BLaER1 (cell line): ENCODE measurements at regions not wholly inside any gene's neighbourhood (a gene's known extent, or its start where the extent isn't known, plus 50 kb on each side); places are given as distances from the start of the nearest gene placed in this dataset.

Experiments used
- H3K27ac ChIP-seq: shearing (Covaris generic); formaldehyde crosslinking; 2 replicates; pipeline ENCODE4 v1.8.1; 2022
- H3K27me3 ChIP-seq: shearing (Covaris generic); formaldehyde crosslinking; 2 replicates; pipeline ENCODE4 v1.8.1; 2022
- H3K36me3 ChIP-seq: shearing (Covaris generic); formaldehyde crosslinking; 2 replicates; pipeline ENCODE4 v1.8.1; 2022
- H3K4me1 ChIP-seq: shearing (Covaris generic); formaldehyde crosslinking; 2 replicates; pipeline ENCODE4 v1.8.1; 2022
- H3K4me2 ChIP-seq: shearing (Covaris generic); formaldehyde crosslinking; 2 replicates; pipeline ENCODE4 v1.8.1; 2022
- H3K4me3 ChIP-seq: shearing (Covaris generic); formaldehyde crosslinking; 2 replicates; pipeline ENCODE4 v1.8.1; 2022
- H3K9ac ChIP-seq: shearing (Covaris generic); formaldehyde crosslinking; 2 replicates; pipeline ENCODE4 v1.8.1; 2022
- H3K9me3 ChIP-seq: shearing (Covaris generic); formaldehyde crosslinking; 2 replicates; pipeline ENCODE4 v1.8.1; 2022
- H4K20me1 ChIP-seq: shearing (Covaris generic); formaldehyde crosslinking; 2 replicates; pipeline ENCODE4 v1.8.1; 2022
- Cebpa-rat ChIP-seq: shearing (Covaris generic); IDR thresholded peaks from 2 replicates; pipeline ENCODE4 v1.8.1; 2022

DNA sequence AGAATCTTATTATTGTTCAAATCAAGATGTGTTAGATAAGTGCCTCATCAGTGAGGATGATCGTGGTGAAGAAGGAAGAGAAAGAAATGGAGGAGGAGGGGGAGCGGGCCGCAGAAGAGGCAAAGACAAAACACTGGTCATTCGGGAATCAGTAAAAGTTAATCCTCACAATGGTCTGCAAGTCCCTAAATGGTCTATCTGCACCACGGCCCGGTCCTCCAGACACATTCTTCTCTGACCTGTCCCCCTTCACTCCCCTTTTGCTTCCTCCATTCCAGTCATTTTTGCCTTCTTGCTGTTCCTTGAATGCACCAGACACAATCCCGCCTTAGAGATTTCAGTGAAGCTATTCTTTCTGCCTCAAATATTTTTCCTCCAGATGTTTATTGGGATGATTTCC, 240.1 kb upstream of the ADGRL2 start:
- Histone ChIP-seq H3K9ac (no peak overlapping the region), H3K4me3 (no peak overlapping the region), H4K20me1 (no peaks in the 10 kb centered on the region), H3K36me3 (no peaks in the 10 kb centered on the region), H3K27me3 (no peaks in the 10 kb centered on the region), H3K27ac (no peak overlapping the region), H3K4me1 (no peaks in the 10 kb centered on the region), H3K9me3 (peaks cover 4% of the 10 kb centered on the region; the same call in 1 of the 2 replicates), H3K4me2 (no peak overlapping the region)
- no peak for TF ChIP-seq Cebpa-rat

DNA sequence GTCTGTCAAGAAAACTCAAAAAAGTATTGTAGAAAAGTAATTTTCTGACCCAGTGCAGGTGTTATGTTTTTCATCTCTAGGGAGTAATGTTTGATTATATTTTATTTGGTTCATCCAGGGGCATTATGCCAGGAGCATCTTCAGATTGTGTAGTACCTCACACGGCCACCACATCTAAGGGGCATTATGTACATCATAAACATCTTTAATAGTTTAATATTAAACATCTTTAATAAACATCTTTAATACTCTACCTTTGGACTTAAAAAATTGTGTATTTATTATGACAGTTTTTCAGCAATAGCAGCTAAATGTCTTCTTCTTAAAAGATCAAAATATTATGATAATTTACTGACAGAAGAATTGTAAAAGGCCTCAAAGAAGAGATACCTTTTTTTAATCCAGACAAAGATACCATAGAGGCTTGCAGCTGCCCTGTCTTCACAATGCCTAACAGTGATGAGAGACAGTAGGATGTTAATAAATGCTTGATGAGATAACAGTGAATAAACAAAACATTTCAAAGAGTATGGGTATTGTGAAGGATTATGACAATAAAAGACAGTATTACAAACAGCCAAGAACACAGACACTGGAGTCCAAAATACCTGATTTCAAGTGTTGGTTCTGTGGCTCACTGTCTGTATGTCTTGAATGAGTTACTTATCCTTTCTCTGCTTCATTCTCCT, 240.9 kb upstream of the ADGRL2 start:
- no peak for TF ChIP-seq Cebpa-rat
- H4K20me1 ChIP-seq, result no peaks in the 10 kb centered on the region

DNA sequence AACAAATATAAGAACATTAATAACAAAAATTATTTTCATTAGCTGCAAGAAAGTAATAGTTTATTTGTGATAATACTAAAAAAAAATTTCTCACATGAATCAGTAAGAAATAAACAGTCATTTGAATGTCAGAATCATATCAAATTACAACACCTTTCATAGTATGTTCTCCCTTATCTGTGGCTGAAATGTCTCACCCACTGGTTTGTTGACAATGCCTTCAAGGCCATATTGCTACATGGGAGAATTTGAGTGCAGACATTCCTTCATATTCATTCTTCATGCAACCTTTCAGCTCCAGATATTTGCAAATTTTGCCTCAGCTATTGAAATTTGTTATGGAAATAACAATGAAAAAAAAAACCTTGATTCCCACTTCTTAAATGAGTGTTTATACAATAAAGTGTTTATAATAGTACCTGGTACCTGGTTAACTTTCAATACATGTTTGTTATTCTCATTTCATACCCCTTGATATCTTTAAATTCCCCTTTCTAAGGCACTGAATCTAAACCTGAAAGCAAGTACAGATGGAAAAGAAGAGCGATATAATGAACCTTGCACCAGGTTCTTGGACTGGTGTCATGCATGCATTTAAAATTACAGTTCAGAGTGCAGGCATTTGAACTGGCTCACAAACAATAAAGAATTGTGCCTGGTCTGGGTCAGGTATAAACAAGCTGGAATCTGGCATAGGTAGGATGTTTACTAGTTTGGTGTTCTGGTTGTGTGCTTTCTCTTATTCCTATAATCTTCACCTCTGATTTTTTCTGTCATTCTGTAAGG, 242.2 kb upstream of the ADGRL2 start:
- Histone ChIP-seq H3K27me3 (no peaks in the 10 kb centered on the region), H3K27ac (no peak overlapping the region), H3K9ac (no peak overlapping the region), H3K36me3 (no peaks in the 10 kb centered on the region), H3K9me3 (no peaks in the 10 kb centered on the region), H3K4me2 (no peak overlapping the region), H3K4me3 (no peak overlapping the region), H3K4me1 (no peaks in the 10 kb centered on the region), H4K20me1 (no peaks in the 10 kb centered on the region)
- TF ChIP-seq Cebpa-rat, result no peak

More for the DNA sequence above, 240.9 kb upstream of the ADGRL2 start:
- Histone ChIP-seq H3K4me3 (no peak overlapping the region), H3K27ac (no peak overlapping the region), H3K27me3 (no peaks in the 10 kb centered on the region), H3K9ac (no peak overlapping the region), H3K36me3 (no peaks in the 10 kb centered on the region), H3K9me3 (peaks cover 4% of the 10 kb centered on the region; the same call in 1 of the 2 replicates), H3K4me2 (no peak overlapping the region), H3K4me1 (no peaks in the 10 kb centered on the region)

DNA sequence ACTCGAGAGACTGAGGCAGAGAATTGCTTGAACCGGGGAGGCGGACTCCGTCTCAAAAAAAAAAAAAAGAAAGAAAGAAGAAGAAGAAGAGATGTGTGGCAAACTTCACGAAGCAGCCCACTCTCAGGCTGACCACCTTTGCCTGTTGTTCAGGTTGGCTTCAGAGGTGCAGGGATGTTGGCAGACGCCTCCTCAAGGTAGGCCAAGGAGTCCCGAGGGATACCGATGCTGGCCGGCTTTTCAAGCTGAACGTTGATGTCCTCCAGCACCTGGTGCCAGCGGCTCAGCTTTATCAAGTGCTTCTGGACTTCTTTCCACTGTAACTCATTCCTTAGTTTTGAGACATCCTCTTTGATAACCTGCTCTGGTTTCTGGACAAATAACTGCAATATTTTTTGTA, 243.8 kb upstream of the ADGRL2 start:
- H3K4me2 ChIP-seq, result no peak overlapping the region
- H3K4me1 ChIP-seq, result no peaks in the 10 kb centered on the region
- H3K27ac ChIP-seq, result no peak overlapping the region
- no peak for TF ChIP-seq Cebpa-rat
- H4K20me1 ChIP-seq, result no peaks in the 10 kb centered on the region
- H3K9ac ChIP-seq, result no peak overlapping the region
- no peaks in the 10 kb centered on the region for H3K27me3 ChIP-seq
- H3K9me3 ChIP-seq, result no peaks in the 10 kb centered on the region
- no peaks in the 10 kb centered on the region for H3K36me3 ChIP-seq
- no peak overlapping the region for H3K4me3 ChIP-seq

DNA sequence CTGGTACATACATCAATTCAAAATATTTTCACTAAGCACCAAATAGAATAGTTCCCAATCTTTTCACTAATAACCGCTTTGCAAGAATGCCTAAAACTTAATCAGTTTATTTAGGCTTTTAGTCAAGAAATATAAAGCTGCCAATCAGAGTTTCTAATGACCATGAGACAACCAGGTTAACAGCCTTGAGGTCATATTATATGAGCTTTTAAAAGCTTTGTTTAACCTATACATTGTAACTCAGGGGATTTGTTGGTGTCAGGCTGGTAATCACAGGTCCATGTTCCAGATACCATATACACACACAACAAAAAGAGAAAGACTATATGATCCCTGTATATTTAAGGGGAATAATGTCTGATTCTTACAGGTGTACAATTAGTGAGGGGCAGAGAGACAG, 246.2 kb upstream of the ADGRL2 start:
- no peaks in the 10 kb centered on the region for H3K36me3 ChIP-seq
- no peak overlapping the region for H3K4me2 ChIP-seq
- no peak overlapping the region for H3K9ac ChIP-seq
- no peaks in the 10 kb centered on the region for H4K20me1 ChIP-seq
- no peaks in the 10 kb centered on the region for H3K27me3 ChIP-seq
- H3K9me3 ChIP-seq, result no peaks in the 10 kb centered on the region
- no peaks in the 10 kb centered on the region for H3K4me1 ChIP-seq
- no peak overlapping the region for H3K4me3 ChIP-seq
- no peak for TF ChIP-seq Cebpa-rat
- no peak overlapping the region for H3K27ac ChIP-seq

DNA sequence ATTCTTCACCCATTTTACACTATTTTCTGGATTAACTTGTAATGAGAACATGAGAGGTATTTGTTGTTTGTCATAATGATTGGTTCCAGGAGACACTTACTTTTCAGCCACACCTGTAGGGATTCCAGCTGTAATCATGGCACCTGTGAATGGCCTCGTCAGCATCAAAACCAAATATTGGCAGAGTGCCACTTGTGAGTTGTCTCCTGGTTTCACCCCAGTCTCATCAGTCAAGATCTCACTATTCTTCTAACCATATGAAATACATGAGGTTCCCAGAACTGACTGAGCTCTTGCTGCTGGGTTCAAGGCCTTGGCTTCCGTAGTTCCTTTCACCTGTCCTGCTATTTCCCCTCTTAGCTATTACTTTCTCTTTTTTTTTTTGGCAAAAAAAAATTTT, 246.6 kb upstream of the ADGRL2 start:
- Histone ChIP-seq H4K20me1 (no peaks in the 10 kb centered on the region), H3K4me1 (peaks cover 3% of the 10 kb centered on the region), H3K4me3 (no peak overlapping the region), H3K36me3 (no peaks in the 10 kb centered on the region), H3K9ac (no peak overlapping the region), H3K9me3 (no peaks in the 10 kb centered on the region), H3K27me3 (no peaks in the 10 kb centered on the region), H3K27ac (no peak overlapping the region), H3K4me2 (no peak overlapping the region)
- no peak for TF ChIP-seq Cebpa-rat

DNA sequence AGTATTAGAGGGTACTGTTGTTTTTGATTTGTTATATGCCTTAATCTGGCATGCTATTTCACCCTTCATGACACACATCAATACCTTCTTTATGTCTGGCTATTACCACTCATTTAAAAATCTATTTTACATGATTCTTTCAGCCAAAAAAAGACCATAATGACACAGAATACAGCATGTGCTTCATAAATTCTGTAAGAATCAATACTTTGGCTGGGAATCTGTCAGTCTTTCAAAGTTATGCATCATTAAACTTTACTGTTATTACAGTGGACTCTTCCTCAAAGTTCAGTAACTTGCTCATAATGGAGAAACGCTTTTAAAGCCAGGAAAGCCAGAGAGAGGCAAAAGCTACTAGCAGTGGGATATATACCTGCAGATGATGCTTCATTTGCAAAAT, 247.2 kb upstream of the ADGRL2 start:
- Histone ChIP-seq H3K27ac (no peak overlapping the region), H3K4me1 (peaks cover 9% of the 10 kb centered on the region), H4K20me1 (no peaks in the 10 kb centered on the region), H3K27me3 (no peaks in the 10 kb centered on the region), H3K4me2 (no peak overlapping the region), H3K4me3 (no peak overlapping the region), H3K36me3 (no peaks in the 10 kb centered on the region), H3K9me3 (no peaks in the 10 kb centered on the region), H3K9ac (no peak overlapping the region)
- no peak for TF ChIP-seq Cebpa-rat

DNA sequence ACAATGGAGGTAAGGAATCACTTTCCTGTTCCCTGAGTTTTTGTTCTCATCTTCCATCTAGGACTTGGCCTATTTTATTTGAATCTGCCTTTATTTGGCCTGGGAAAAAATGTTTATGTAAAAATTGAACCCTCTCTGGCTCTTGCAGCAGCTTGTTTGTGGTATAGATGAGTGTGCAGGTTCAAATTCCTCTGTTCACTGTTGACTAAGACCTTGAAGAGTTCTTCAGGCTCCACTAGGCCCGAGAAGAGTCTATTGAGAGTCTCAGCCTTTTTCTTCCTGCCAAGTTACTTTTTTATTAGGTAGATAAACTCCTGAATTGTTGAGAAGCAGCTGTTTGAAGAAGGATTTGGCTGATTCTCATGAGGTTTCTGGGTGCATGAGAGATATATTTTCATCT, 248.8 kb upstream of the ADGRL2 start:
- H3K27me3 ChIP-seq, result no peaks in the 10 kb centered on the region
- no peak overlapping the region for H3K9ac ChIP-seq
- no peak overlapping the region for H3K27ac ChIP-seq
- H3K9me3 ChIP-seq, result no peaks in the 10 kb centered on the region
- no peaks in the 10 kb centered on the region for H3K36me3 ChIP-seq
- H3K4me2 ChIP-seq, result no peak overlapping the region
- TF ChIP-seq Cebpa-rat, result no peak
- H3K4me1 ChIP-seq, result peaks cover 16% of the 10 kb centered on the region
- no peak overlapping the region for H3K4me3 ChIP-seq
- no peaks in the 10 kb centered on the region for H4K20me1 ChIP-seq

DNA sequence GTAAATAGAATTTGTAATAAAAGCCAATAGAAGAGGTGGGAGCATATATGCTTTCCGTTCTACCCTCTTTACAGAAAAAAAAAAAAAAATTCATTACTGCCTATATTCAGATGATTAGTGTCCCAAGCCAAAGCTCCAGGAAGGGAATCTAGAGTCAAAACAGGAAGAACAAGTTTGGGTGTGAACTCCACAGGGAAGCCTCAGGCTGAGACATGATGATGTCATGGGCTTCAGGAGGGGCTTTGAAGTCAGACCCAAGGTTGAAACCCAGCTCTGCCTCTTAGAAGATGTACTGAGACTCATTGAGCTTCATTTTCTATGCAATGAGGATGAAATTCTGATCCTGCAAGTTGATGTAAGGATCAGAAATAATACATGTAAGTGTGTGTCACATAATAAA, 250.0 kb upstream of the ADGRL2 start:
- Histone ChIP-seq H3K36me3 (no peaks in the 10 kb centered on the region), H3K4me1 (peaks cover 16% of the 10 kb centered on the region), H3K4me2 (no peak overlapping the region), H3K9me3 (no peaks in the 10 kb centered on the region), H3K4me3 (no peak overlapping the region), H3K27me3 (no peaks in the 10 kb centered on the region), H3K27ac (no peak overlapping the region), H4K20me1 (no peaks in the 10 kb centered on the region), H3K9ac (no peak overlapping the region)
- no peak for TF ChIP-seq Cebpa-rat

DNA sequence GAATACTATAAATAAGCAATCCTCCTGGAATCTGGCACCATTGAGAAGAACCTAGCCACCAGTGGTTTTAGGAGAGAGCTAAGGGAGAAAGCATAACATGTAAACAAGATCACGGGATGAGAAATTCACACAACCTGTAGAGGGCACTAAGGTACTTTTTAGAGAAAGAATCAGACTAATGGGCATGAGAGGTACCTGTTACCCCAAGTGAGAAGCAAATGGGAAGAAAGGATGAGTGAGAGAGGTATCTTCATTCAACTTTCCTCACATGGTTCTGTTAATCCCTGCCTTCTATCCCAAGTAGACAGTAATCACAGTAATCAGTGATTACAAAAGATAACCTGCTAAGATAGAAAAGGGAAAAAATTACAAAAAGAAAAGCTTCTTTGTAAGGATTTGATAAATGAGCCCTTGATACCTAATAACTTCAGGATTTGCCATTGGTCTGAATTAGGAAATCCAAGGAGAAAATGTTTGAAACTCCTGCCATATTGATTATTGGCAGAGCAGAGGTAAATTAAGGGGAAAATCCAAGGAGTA, 251.1 kb upstream of the ADGRL2 start:
- Histone ChIP-seq H4K20me1 (no peaks in the 10 kb centered on the region), H3K4me3 (no peak overlapping the region), H3K9me3 (no peaks in the 10 kb centered on the region), H3K4me1 (peaks cover 16% of the 10 kb centered on the region), H3K9ac (no peak overlapping the region), H3K27me3 (no peaks in the 10 kb centered on the region), H3K36me3 (no peaks in the 10 kb centered on the region), H3K27ac (no peak overlapping the region), H3K4me2 (no peak overlapping the region)
- no peak for TF ChIP-seq Cebpa-rat
